Stomach (tissue), 4 donors: ENCODE measurements at regions not wholly inside any gene's neighbourhood (a gene's known extent, or its start where the extent isn't known, plus 50 kb on each side); places are given as distances from the start of the nearest gene placed in this dataset.

ENCODE experiments used
- POLR2A ChIP-seq, 4 donors: fragments of 450-650 bp; IDR thresholded peaks; one replicate each; pipeline ENCODE4 v1.6.1; 2016; ENCODE audit warnings: antibody characterized with exemption in 4 of 4, control low read depth in 2 of 4, mild to moderate bottlenecking in 1 of 4, moderate library complexity in 1 of 4
- POLR2AphosphoS5 ChIP-seq, 3 donors: sonication (generic); formaldehyde crosslinking; IDR thresholded peaks; one replicate each; pipeline ENCODE4 v1.6.1; 2016; ENCODE audit warnings: antibody characterized with exemption in 3 of 3
- TF ChIP-seq, protein P1 (sequence below), 7 experiments: fragments of 450-650 bp in 4 of 7; fragments of 200-600 bp in 3 of 7; sonication (generic) in 3 of 7; IDR thresholded peaks; one replicate each; pipeline ENCODE4 v1.5.1; 2016 to 2019; ENCODE audit warnings: antibody characterized with exemption in 7 of 7, control low read depth in 2 of 7, mild to moderate bottlenecking in 1 of 7

- TF ChIP-seq, protein P1, sequence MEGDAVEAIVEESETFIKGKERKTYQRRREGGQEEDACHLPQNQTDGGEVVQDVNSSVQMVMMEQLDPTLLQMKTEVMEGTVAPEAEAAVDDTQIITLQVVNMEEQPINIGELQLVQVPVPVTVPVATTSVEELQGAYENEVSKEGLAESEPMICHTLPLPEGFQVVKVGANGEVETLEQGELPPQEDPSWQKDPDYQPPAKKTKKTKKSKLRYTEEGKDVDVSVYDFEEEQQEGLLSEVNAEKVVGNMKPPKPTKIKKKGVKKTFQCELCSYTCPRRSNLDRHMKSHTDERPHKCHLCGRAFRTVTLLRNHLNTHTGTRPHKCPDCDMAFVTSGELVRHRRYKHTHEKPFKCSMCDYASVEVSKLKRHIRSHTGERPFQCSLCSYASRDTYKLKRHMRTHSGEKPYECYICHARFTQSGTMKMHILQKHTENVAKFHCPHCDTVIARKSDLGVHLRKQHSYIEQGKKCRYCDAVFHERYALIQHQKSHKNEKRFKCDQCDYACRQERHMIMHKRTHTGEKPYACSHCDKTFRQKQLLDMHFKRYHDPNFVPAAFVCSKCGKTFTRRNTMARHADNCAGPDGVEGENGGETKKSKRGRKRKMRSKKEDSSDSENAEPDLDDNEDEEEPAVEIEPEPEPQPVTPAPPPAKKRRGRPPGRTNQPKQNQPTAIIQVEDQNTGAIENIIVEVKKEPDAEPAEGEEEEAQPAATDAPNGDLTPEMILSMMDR (IDR thresholded peaks at IDR 0.05): no peak
- TF ChIP-seq POLR2AphosphoS5 (IDR thresholded peaks at IDR 0.05) (no peak), POLR2A (IDR thresholded peaks at IDR 0.05) (no peak)
Observed at GRCh38 chr20:54293526-54293925, 85.6 kb downstream of the PFDN4 start.
